Thymus (tissue), 11 donors: ENCODE measurements at regions not wholly inside any gene's neighbourhood (a gene's known extent, or its start where the extent isn't known, plus 50 kb on each side); places are given as distances from the start of the nearest gene placed in this dataset.

Experiments
- DNase-seq, 9 donors: peaks; one replicate each; pipeline ENCODE4 v3.0.0-alpha.2; 2013; ENCODE audit warnings: low spot score in 9 of 9, low read depth in 6 of 9, missing footprints in 1 of 9
- H3K27ac ChIP-seq, 2 donors: one replicate each; pipeline ENCODE4 v1.5.1; 2013; ENCODE audit warnings: control low read depth in 1 of 2, low read depth in 1 of 2, low read length in 1 of 2, mild to moderate bottlenecking in 1 of 2, moderate library complexity in 1 of 2
- H3K27me3 ChIP-seq, 2 donors: one replicate each; pipeline ENCODE4 v1.5.1; 2013; ENCODE audit warnings: low read length in 1 of 2; ENCODE audit not compliant: control insufficient read depth in 2 of 2, insufficient read depth in 1 of 2
- H3K36me3 ChIP-seq, 2 donors: one replicate each; pipeline ENCODE4 v1.5.1; 2013; ENCODE audit warnings: low read length in 1 of 2, mild to moderate bottlenecking in 1 of 2, moderate library complexity in 1 of 2; ENCODE audit not compliant: control insufficient read depth in 2 of 2, insufficient read depth in 2 of 2
- H3K4me1 ChIP-seq, 2 donors: one replicate each; pipeline ENCODE4 v1.5.1; 2013; ENCODE audit warnings: low read length in 2 of 2; ENCODE audit not compliant: control insufficient read depth in 2 of 2, insufficient read depth in 2 of 2
- H3K4me3 ChIP-seq, 2 donors: one replicate each; pipeline ENCODE4 v1.5.1; 2013; ENCODE audit warnings: low read length in 2 of 2, control low read depth in 1 of 2, mild to moderate bottlenecking in 1 of 2
- H3K9me3 ChIP-seq, 2 donors: one replicate each; pipeline ENCODE4 v1.5.1; 2013; ENCODE audit warnings: low read length in 1 of 2, mild to moderate bottlenecking in 1 of 2; ENCODE audit not compliant: control insufficient read depth in 2 of 2, insufficient read depth in 1 of 2
- WGBS: extraction: QIAGEN DNeasy Blood & Tissue Kit; methylation state at CpG from one replicate; pipeline ENCODE4 v1.1.7; 2013; 5-methylcytosine and 5-hydroxymethylcytosine counted together
- donor health status: healthy.

DNA sequence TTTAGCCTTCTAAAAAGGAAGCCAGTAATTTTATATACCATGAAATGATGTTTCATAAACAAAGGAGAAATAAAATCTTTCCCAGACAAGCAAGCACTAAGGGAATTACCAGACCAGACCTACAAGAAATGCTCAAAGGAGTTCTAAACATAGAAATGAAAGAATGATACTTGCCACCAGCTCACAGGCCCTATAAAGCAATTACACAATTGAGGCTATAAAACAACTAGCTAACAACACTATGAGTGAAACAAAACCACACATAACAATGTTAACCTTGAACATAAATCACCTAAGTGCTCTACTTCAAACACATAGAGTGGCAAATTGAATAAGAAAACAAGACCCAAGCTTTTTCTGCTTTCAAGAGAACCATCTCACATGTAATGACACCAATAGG, 123.8 kb downstream of the BARHL2 start:
- Histone ChIP-seq H3K4me1 (no peaks in the 10 kb centered on the region), H3K27ac (no peak overlapping the region), H3K4me3 (no peak overlapping the region), H3K27me3 (no peaks in the 10 kb centered on the region), H3K9me3 (no peaks in the 10 kb centered on the region), H3K36me3 (no peaks in the 10 kb centered on the region)
- DNase-seq: no peak

GRCh38 chr1:90591970-90592356, 125.1 kb downstream of the BARHL2 start:
- Histone ChIP-seq H3K27me3 (no peaks in the 10 kb centered on the region), H3K4me1 (no peaks in the 10 kb centered on the region), H3K9me3 (no peaks in the 10 kb centered on the region), H3K27ac (no peak overlapping the region), H3K4me3 (no peak overlapping the region), H3K36me3 (no peaks in the 10 kb centered on the region)
- 75% methylated on average over 10 of the region's 10 CpGs for WGBS
- no peak for DNase-seq

DNA sequence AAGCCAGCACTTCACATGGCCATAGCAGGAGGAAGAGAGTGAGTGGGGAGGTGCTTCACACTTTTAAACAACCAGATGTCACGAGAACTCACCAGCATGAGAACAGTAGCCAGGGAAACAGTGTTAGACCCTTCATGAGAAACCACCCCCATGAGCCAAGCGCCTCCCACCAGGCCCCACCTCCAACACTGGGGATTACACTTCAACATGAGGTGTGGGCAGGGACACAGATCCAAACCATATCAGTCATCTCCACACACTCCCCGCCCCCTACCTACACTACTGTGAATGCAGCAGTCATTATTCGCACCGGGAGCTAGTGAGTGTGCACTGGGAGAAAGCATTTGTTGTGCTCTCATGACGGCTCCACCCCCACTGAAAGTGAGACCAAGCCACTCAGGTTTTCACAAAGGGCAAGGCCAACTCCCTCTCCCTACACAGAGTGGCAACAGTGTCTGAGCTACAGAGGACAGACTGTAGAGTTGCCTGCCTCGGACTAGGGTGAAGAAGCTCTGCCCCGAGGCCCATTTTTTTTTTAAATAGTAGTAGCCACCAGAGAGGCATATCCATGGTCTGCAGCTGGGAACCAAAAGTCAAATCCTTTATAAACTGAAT, 125.6 kb downstream of the BARHL2 start:
- H3K4me1 ChIP-seq: no peaks in the 10 kb centered on the region
- no peak overlapping the region for H3K27ac ChIP-seq
- H3K36me3 ChIP-seq: no peaks in the 10 kb centered on the region
- WGBS: 74% methylated on average over 8 of the region's 8 CpGs
- H3K27me3 ChIP-seq: no peaks in the 10 kb centered on the region
- H3K4me3 ChIP-seq: no peak overlapping the region
- H3K9me3 ChIP-seq: no peaks in the 10 kb centered on the region
- no peak for DNase-seq

GRCh38 chr1:90580176-90580575, 136.9 kb downstream of the BARHL2 start:
- Histone ChIP-seq H3K27ac (no peak overlapping the region), H3K4me1 (no peaks in the 10 kb centered on the region), H3K27me3 (no peaks in the 10 kb centered on the region), H3K36me3 (no peaks in the 10 kb centered on the region), H3K9me3 (no peaks in the 10 kb centered on the region), H3K4me3 (no peak overlapping the region)
- 69% methylated on average over 3 of the region's 3 CpGs for WGBS
- DNase-seq: no peak

DNA sequence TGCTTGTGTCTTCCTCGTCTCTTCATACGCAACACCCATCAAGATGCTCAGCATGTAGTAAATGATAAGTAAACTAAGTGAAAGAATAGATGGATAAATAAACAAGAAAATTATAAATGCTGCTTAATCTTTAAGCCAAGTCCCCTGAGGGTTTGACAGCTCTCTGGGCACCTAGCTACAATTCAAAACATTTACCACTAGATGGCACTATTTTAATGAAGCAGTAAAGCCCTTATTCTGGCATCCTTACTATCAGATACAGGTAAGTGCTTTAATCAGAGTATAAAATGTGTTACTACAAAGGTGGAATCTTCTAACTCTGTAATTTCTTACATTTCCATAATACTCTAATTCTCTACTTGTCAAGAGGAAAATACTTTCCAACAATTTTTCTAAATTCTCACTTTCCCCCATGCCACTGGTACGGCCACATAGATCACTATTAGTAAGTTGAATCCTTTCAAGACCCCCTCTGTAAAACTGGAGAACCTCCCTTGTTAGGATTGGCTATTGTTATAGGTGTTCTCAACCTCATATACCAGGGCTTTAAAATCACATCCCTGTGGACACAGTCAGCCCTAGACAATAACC, 137.8 kb downstream of the BARHL2 start:
- Histone ChIP-seq H3K4me3 (no peak overlapping the region), H3K27me3 (no peaks in the 10 kb centered on the region), H3K36me3 (no peaks in the 10 kb centered on the region), H3K4me1 (no peaks in the 10 kb centered on the region), H3K9me3 (no peaks in the 10 kb centered on the region), H3K27ac (no peak overlapping the region)
- DNase-seq: peak in 6 of 9 donors; percentile 4 to 41 (median 10)
- 52% methylated on average over 3 of the region's 3 CpGs for WGBS

- H3K4me3 ChIP-seq: no peak overlapping the region
- 93% methylated on average over 1 of the region's 1 CpG for WGBS
- no peaks in the 10 kb centered on the region for H3K36me3 ChIP-seq
- DNase-seq: no peak
- no peaks in the 10 kb centered on the region for H3K27me3 ChIP-seq
- no peaks in the 10 kb centered on the region for H3K4me1 ChIP-seq
- no peaks in the 10 kb centered on the region for H3K9me3 ChIP-seq
- no peak overlapping the region for H3K27ac ChIP-seq
Measured at GRCh38 chr1:90574692-90575370, 142.3 kb downstream of the BARHL2 start.

DNA sequence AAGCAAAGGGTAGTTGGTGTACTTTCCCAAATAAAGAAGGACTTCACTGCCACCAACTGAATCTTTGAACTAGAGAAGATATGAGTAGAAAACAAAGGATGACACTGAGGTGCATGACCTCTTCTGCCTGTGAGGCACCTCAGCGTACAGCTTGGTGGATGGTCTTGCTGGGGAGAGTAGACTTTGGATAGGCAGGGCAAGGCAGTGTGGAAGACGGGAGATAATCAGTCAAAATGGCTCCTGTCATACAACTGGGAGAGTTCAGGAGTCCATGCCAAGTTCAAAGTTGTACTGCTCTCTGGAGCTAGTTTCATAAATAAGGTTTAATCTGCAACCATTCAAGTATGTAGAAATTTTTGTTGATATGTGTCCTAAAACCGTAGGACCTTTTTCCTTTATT, 143.4 kb downstream of the BARHL2 start:
- H3K4me3 ChIP-seq: no peak overlapping the region
- no peaks in the 10 kb centered on the region for H3K9me3 ChIP-seq
- no peaks in the 10 kb centered on the region for H3K36me3 ChIP-seq
- no peak for DNase-seq
- H3K4me1 ChIP-seq: no peaks in the 10 kb centered on the region
- no peaks in the 10 kb centered on the region for H3K27me3 ChIP-seq
- 73% methylated on average over 3 of the region's 3 CpGs for WGBS
- H3K27ac ChIP-seq: no peak overlapping the region

- DNase-seq: no peak
- Histone ChIP-seq H3K4me1 (no peaks in the 10 kb centered on the region), H3K36me3 (no peaks in the 10 kb centered on the region), H3K9me3 (no peaks in the 10 kb centered on the region), H3K27ac (no peak overlapping the region), H3K4me3 (no peak overlapping the region), H3K27me3 (no peaks in the 10 kb centered on the region)
- WGBS: 96% methylated on average over 3 of the region's 3 CpGs
Measured at GRCh38 chr1:90572446-90572845, 144.7 kb downstream of the BARHL2 start.

DNA sequence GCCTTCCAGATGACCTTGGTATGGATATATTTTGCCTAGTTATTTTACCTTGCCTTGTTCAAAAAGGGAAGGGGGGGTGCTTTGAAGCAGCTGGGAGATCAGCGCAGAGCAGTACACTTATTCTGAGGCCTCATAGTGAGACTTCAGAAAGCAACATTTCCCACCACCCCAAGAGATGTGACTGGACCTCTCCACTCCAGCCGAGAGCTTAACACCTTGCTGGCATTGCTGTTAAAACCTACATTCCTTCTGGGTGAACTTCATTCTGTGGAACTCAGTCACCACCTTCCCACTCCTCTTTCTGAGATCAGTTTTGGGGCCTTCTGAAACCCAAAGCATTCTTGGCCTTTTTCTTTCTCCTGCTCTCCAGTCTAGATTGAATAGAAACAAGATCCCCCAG, 148.7 kb downstream of the BARHL2 start:
- Histone ChIP-seq H3K36me3 (no peaks in the 10 kb centered on the region), H3K27me3 (no peaks in the 10 kb centered on the region), H3K9me3 (no peaks in the 10 kb centered on the region), H3K27ac (no peak overlapping the region), H3K4me1 (no peaks in the 10 kb centered on the region), H3K4me3 (no peak overlapping the region)
- no peak for DNase-seq
- 94% methylated on average over 2 of the region's 2 CpGs for WGBS
